Endothelial cell (in vitro differentiated cells): ENCODE measurements at regions not wholly inside any gene's neighbourhood (a gene's known extent, or its start where the extent isn't known, plus 50 kb on each side); places are given as distances from the start of the nearest gene placed in this dataset.

Experiments used
- DNase-seq: peaks from one replicate; pipeline ENCODE4 v3.0.0; 2021; ENCODE audit warnings: low spot score
- H3K27ac Mint-ChIP-seq: one replicate; pipeline ENCODE4 v1.8.0; 2021; ENCODE audit warnings: mixed read lengths, inconsistent platforms; ENCODE audit not compliant: unreplicated experiment
- H3K27me3 Mint-ChIP-seq: one replicate; pipeline ENCODE4 v1.8.0; 2021; ENCODE audit warnings: mild to moderate bottlenecking, moderate library complexity, mixed read lengths, inconsistent platforms; ENCODE audit not compliant: unreplicated experiment
- H3K36me3 Mint-ChIP-seq: one replicate; pipeline ENCODE4 v1.8.0; 2021; ENCODE audit warnings: mild to moderate bottlenecking, low read depth, mixed read lengths, inconsistent platforms; ENCODE audit not compliant: unreplicated experiment
- H3K4me1 Mint-ChIP-seq: one replicate; pipeline ENCODE4 v1.8.0; 2021; ENCODE audit warnings: mild to moderate bottlenecking, mixed read lengths, inconsistent platforms; ENCODE audit not compliant: unreplicated experiment
- H3K4me3 Mint-ChIP-seq: one replicate; pipeline ENCODE4 v1.8.0; 2021; ENCODE audit warnings: mild to moderate bottlenecking, mixed read lengths, inconsistent platforms; ENCODE audit not compliant: unreplicated experiment
- H3K9me3 Mint-ChIP-seq: one replicate; pipeline ENCODE4 v1.8.0; 2021; ENCODE audit warnings: mixed read lengths, inconsistent platforms; ENCODE audit not compliant: unreplicated experiment
- TF ChIP-seq, protein P1 (sequence below): fragments of 200-600 bp; sonication (generic); IDR thresholded peaks from one replicate; pipeline ENCODE4 v1.5.0; 2021; ENCODE audit warnings: antibody characterized with exemption; ENCODE audit not compliant: unreplicated experiment

DNA sequence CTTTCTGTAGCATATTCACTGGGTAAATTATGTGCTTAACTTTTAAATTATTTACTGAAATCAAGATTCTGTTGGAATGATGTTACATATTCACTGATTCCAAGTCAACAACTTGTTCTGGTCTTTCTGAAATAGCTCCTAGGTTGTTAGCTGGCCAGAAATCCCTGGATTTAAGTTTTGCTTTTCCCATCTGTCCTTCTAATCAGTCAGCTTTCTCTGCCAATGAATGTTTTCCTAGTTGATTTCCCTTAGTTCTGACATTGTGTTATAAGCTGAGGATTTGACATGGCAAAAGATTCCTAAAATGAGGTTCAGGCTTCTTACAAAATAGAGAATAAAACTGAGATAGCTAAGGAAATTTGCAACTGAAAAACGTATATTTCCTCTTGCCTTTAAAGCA, 1479.6 kb downstream of the MRPL39 start:
- Mint-ChIP-seq H3K9me3 (no peaks in the 10 kb centered on the region), H3K4me3 (no peak overlapping the region), H3K27me3 (no peaks in the 10 kb centered on the region), H3K27ac (no peak overlapping the region), H3K4me1 (no peaks in the 10 kb centered on the region), H3K36me3 (no peaks in the 10 kb centered on the region)
- TF ChIP-seq, protein P1, sequence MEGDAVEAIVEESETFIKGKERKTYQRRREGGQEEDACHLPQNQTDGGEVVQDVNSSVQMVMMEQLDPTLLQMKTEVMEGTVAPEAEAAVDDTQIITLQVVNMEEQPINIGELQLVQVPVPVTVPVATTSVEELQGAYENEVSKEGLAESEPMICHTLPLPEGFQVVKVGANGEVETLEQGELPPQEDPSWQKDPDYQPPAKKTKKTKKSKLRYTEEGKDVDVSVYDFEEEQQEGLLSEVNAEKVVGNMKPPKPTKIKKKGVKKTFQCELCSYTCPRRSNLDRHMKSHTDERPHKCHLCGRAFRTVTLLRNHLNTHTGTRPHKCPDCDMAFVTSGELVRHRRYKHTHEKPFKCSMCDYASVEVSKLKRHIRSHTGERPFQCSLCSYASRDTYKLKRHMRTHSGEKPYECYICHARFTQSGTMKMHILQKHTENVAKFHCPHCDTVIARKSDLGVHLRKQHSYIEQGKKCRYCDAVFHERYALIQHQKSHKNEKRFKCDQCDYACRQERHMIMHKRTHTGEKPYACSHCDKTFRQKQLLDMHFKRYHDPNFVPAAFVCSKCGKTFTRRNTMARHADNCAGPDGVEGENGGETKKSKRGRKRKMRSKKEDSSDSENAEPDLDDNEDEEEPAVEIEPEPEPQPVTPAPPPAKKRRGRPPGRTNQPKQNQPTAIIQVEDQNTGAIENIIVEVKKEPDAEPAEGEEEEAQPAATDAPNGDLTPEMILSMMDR = no peak
- DNase-seq = no peak

DNA sequence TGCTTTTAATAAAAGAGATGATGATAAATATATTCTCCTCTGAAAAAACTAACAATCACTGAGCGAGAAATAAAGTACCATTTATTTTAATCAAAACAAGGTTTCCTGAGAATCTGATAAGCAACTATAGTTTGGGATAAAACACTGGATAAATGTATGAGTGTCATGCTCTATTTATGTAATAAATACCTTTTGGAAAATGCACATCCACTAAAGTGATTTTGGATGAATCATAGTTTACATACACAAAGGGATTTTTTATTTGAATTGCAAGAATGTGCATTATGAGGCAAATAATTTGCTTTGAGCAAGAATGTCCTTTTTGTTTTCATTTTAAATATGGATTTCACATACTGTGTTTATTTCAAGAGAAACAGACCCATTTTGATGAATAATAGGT, 1483.5 kb downstream of the MRPL39 start:
- Mint-ChIP-seq H3K4me1 (no peaks in the 10 kb centered on the region), H3K9me3 (no peaks in the 10 kb centered on the region), H3K4me3 (no peak overlapping the region), H3K27me3 (no peaks in the 10 kb centered on the region), H3K36me3 (no peaks in the 10 kb centered on the region), H3K27ac (no peak overlapping the region)
- TF ChIP-seq, protein P1 = no peak
- no peak for DNase-seq

DNA sequence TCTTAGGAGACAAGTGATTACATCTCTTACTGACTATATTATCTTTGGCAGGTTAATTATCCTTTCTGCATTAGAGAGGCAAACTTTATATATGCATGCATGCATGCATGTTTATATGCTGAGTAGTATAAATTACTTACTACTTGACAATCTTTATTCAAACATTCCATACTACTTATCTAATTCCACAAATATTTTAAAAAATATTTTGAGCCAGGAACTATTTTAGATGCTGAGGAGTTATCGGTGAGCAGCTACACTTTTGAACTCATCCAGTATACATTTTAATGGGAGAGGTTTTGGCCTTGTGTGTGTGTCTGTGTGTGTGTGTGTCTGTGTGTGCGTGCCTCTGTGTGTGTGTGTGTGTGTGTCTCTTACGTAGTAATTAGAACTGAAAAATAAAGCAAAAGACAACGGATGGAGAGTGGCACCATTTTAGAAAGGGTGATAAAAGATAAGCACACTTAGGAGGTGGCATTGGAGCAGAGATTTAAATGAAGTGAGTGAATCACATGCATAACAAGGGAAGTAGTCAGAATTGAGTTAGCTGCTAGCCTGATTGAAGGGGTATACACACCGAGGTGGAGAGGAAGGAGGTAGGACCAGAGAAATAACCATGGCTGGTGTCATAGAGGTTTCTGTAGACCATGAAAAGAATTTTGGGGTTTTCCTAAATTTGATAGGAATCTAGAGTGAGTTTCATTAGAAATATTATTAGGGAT, 1488.4 kb downstream of the MRPL39 start:
- Mint-ChIP-seq H3K4me1 (no peaks in the 10 kb centered on the region), H3K9me3 (peaks cover 3% of the 10 kb centered on the region), H3K4me3 (no peak overlapping the region), H3K27ac (no peak overlapping the region), H3K36me3 (no peaks in the 10 kb centered on the region), H3K27me3 (no peaks in the 10 kb centered on the region)
- no peak for DNase-seq
- TF ChIP-seq, protein P1 = no peak

DNA sequence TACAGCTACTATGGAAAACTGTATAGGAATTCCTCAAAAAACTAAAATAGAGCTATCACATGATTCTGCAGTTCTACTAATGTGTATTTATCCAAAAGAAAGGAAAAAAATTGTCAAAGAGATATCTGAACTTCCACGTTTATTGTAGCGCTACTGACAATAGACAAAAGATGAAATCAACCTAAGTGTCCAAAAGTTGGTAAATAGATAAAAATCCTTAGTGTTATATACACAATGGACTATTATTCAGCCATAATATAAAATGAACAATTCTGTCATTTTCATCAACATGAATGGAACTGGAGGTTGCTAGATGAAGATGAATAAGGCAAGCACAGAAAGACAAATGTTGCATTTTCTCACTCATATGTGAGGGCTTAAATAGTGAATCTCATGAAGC, 1492.1 kb downstream of the MRPL39 start:
- H3K4me3 Mint-ChIP-seq = no peak overlapping the region
- H3K4me1 Mint-ChIP-seq = no peaks in the 10 kb centered on the region
- H3K36me3 Mint-ChIP-seq = no peaks in the 10 kb centered on the region
- no peaks in the 10 kb centered on the region for H3K27me3 Mint-ChIP-seq
- TF ChIP-seq, protein P1 = no peak
- no peak overlapping the region for H3K27ac Mint-ChIP-seq
- DNase-seq = no peak
- H3K9me3 Mint-ChIP-seq = peaks cover 6% of the 10 kb centered on the region

DNA sequence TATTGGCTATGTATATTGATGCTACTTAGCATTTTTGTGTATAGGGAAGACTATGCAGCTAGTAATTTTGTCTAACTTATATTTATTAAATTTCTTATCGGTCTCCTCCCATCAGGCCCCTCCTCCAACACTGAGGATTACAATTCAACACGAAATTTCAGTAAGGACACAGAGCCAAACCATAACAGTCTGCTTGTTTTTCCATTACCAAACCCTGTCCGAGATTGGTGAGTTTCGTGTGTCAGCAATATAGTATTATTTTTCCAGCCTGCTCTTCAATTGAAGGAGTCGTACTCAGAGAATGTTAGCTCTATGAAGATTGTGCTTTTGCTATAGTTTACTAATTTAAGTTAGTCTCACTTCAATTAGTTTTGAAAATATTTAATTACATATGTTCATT, 1495.3 kb downstream of the MRPL39 start:
- Mint-ChIP-seq H3K36me3 (no peaks in the 10 kb centered on the region), H3K27ac (no peak overlapping the region), H3K9me3 (peaks cover 6% of the 10 kb centered on the region), H3K4me3 (no peak overlapping the region), H3K27me3 (no peaks in the 10 kb centered on the region), H3K4me1 (no peaks in the 10 kb centered on the region)
- no peak for DNase-seq
- TF ChIP-seq, protein P1 = no peak
